HL-60/S4 treated with phorbol 12-myristate 13-acetate at 8.2 ng/mL for 4 days and 3 days (cell line): ENCODE measurements at regions not wholly inside any gene's neighbourhood (a gene's known extent, or its start where the extent isn't known, plus 50 kb on each side); places are given as distances from the start of the nearest gene placed in this dataset.
"Not testable (repeated sequence)": the region's sequence is repeated elsewhere in the genome, so short reads cannot be mapped to it uniquely, and the experiment has no call there.

Source experiments
- in situ Hi-C: fragments of 300-500 bp; cut with MboI; formaldehyde crosslinking; loops from 2 replicates; pipeline ENCODE4 v1.15.0; 2022; ENCODE audit warnings: low sequenced_read_pairs

- in situ Hi-C loops = no loop called here
These were observed 90.6 kb upstream of the STOX2 start for GRCh38 chr4:183814461-183814860.

- in situ Hi-C loops = no loop called here
These were observed 89.0 kb upstream of the STOX2 start for GRCh38 chr4:183816077-183816476.

DNA sequence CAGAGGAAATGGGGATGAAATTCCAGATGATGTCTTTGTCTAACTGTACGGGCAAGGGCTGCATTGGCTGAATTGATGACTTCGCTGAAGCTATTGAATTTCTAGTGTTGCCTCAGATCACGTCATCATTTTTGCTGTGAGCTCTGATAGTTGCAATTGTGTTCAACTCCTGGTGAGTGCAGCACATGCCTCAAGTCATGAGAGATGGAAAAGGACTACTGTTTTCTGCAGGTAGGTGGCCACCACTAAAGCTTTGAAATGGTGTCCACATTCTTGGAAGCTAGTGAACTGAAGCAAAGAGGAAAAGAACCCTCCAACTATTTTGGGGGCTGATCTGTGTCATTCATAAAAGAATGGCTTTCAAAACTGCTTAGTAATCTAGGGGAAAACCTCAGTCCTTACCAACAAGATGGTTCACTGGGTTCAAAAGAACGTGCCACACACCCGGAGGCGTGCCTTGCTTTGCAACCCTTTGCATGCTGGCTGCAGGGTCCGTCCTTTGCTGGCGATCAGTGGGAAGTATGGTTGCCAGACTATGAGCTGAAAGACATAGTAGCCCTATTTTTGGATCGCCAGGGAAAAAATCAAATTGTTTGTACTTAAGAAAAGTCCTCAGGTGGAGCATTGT is 88.1 kb upstream of the STOX2 start:
- in situ Hi-C loops = no loop called here

- in situ Hi-C loops = not testable (repeated sequence)
These were observed 86.5 kb upstream of the STOX2 start for GRCh38 chr4:183818591-183818990.

DNA sequence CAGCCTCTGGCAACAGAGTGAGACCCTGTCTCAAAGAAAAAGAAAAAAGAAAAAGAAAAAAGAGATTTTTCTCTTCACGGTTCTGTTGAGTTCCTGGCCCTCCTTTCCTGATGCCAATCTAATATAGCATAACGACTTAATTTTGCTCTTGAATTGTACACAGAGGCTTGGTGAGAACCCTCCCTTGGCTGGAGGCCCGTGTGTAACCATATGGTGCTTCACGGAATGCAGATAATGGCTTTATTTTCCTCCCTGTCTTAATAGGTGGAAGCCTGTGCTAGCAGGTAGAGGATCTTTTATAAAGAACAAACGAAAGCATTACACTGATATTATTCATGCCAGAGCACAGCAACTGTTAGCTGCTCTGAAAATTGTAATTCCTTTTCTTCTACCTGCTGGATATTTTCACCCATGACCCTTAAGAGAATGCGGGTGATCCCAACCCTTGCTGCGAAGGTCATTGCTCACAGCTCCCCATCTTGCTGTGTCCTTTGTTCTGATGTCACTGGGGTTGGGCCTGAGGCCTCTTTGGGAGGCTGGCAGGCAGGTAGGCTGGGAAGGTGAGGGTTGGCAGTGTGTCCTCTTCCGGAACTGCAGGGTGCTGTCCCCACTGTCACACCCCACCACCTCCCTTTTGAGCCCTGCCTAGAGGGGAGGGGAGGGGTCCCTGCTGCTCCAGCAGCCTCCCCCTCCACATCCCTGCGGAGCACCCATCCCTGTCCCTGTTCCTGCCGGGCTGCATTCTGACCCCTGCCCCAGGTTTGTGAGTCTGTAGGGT is 83.8 kb upstream of the STOX2 start:
- in situ Hi-C loops = no loop called here

DNA sequence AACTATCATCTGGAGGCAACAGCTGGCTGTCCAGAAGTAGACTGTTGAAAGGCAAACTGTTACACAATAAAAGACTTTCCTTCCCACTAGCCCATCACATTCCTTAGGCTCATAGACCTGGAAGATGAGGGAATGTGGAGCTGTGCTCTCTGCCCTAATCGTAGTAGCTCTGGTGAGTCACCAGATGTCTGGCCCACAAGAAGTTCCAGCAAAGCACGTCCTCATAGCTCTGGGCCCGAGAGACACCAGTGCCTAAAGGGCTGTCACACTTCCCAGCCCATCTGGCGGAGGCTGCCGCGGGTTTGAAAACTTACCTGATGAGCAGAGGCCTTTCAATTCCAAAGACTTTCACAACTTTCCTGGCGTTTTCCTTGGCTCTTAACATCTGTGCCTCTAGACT is 81.7 kb upstream of the STOX2 start:
- in situ Hi-C loops = no loop called here

- in situ Hi-C loops = loop anchor here (25.0 kb wide), 1 partner anchor 762 kb away; no protein-coding TSS in a partner anchor
These were observed 79.8 kb upstream of the STOX2 start for GRCh38 chr4:183825346-183825745.

GRCh38 chr4:183826461-183826860 is 78.6 kb upstream of the STOX2 start:
- in situ Hi-C loops = loop anchor here (25.0 kb wide), 1 partner anchor 761 kb away; no protein-coding TSS in a partner anchor

DNA sequence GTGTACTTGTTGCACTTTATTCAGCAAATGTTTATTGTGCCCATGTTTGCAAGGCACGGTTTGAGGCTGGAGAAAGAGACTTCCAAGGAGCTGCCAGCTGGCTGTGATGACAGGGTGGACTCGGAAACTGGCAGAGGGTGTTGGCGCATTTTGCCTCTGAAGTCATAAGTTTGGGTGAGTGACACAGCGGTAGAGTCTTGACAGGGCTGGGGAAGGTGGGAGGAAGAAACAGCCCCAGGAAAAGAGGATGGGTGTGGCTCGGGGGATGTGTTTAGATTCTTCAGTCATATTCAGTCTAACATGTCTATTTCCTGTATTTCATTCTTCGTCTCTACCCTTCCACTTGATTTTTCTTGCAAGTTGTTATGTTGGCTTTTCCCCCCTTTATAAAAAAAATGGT is 77.0 kb upstream of the STOX2 start:
- in situ Hi-C loops = loop anchor here (25.0 kb wide), 1 partner anchor 759 kb away; no protein-coding TSS in a partner anchor

DNA sequence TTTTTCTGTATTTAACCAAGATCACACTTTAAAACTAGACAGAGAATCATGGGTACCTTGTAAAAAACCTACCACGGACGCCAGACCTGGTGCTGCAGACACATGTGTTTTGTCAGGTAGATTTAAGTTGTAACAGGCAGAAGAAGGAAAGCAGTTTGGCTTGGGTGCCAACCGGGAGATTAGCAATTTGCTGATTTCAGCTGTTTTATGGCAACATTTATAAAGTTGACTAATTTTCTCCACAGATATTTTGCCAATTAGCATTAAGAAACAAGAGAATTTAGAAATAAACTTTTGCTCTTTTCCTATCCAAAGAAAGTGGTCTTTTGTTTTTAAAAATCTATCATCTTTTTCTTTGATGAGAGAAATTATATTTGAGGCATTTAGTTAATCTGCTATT is 76.3 kb upstream of the STOX2 start:
- in situ Hi-C loops = loop anchor here (25.0 kb wide), 1 partner anchor 758 kb away; no protein-coding TSS in a partner anchor

- in situ Hi-C loops = loop anchor here (10.0 to 25.0 kb wide), 2 partner anchors 334 to 757 kb away; no protein-coding TSS in a partner anchor
These were observed 74.6 kb upstream of the STOX2 start for GRCh38 chr4:183830438-183830985.

DNA sequence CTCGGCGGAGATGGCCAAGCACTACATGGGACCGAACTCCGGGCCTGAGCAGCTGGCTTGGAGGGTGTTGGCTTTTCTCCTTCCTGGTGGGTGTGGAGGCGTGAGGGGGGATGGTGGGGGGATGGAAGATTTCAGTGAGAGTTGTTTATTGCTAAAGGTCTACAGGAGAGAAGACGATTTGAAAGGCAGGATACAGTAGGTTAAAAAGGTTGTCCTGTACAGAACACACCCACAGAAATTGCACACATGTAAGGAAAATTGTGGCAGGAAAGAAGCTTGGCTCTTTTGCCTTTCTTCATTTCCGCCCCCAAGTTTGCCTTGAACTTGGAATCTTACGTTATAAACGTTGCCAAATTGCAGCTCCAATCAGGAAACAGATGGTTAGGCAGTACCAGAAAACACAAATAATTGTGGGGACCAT is 74.1 kb upstream of the STOX2 start:
- in situ Hi-C loops = loop anchor here (10.0 to 25.0 kb wide), 2 partner anchors 334 to 756 kb away; no protein-coding TSS in a partner anchor

DNA sequence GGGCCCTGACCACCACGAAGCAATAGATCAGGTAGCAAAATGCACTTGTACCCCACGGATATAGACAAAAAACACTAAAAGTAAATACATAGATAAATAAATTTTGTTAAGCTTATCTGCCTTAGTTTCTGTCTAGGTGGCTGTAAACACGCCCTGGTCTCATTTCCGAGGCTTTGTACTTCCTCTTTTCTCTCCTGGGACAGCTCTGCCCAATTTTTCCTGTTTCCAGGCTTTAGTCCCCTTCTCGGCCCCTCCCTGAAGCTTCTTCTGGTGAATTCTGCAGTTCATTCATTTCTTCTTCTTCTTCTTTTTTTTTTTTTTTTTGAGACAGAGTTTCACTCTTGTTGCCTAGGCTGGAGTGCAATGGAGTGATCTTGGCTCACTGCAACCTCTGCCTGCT is 73.4 kb upstream of the STOX2 start:
- in situ Hi-C loops = loop anchor here (10.0 to 25.0 kb wide), 2 partner anchors 333 to 756 kb away; no protein-coding TSS in a partner anchor

DNA sequence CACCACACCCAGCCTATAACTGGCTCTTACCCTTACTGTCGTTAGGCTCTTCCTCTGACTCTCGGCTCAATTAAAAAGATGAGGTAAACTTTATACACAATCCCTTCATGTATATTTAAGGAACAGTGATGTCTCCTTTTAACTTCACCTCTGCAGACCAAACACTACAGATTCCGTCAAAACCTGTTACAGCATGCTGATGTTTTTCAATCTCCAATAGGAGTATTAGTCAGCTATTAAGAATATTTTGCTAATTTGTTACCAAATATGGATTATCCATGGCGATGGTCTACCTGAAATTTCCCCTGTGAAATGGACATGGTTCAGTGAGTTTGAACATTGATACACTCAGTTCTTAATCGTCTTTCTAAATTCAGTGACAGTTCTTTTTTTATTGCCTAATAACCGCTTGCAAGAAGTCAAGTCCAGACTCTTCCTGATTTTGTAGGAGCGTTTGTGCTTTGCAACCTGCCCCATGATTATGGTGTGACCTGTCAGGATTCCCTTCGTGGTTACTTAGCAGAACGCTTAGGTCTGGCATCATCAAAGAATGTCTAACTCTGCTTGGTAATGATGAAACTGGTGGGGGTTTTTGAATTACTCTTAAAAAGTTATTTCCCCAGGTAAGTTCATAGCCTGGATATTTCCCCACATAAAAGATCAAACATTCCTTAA is 72.2 kb upstream of the STOX2 start:
- in situ Hi-C loops = loop anchor here (10.0 to 25.0 kb wide), 2 partner anchors 332 to 754 kb away; no protein-coding TSS in a partner anchor

DNA sequence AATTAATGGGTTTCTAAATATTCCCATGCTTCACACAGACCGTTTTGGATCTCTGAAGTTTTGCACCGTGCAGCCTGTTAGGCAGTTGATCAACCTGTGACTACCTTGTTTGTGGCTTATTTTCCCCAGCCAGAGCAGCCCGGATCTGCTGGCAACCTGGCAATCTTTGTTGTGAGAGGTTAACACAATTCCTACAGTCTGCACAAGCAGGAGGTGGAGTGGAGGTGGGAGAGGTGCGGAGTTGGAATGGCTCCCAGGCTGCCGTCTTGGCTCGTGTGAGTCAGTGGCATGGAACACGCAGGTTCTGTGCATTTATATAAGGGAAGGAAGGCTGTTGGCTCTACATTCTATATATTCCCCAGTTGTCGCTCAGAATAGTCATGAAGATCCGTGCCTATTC is 70.9 kb upstream of the STOX2 start:
- in situ Hi-C loops = loop anchor here (10.0 to 25.0 kb wide), 2 partner anchors 331 to 753 kb away; no protein-coding TSS in a partner anchor

DNA sequence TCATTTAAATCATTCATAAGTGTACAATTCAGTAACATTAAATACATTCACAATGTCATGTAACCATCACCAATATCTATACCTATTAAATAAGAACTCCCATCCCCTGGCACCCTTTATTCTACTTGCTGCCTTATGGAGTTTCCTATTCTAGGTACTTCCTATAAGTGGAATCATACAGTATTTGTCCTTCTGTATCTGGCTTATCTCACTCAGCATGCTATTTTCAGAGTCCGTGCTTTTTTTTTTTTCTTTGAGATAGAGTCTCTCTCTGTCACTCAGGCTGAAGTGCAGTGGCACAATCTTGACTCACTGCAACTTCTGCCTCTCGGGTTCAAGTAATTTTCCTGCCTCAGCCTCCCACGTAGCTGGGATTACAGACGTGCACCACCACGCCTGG is 67.9 kb upstream of the STOX2 start:
- in situ Hi-C loops = loop anchor here (10.0 to 25.0 kb wide), 2 partner anchors 328 to 750 kb away; no protein-coding TSS in a partner anchor

DNA sequence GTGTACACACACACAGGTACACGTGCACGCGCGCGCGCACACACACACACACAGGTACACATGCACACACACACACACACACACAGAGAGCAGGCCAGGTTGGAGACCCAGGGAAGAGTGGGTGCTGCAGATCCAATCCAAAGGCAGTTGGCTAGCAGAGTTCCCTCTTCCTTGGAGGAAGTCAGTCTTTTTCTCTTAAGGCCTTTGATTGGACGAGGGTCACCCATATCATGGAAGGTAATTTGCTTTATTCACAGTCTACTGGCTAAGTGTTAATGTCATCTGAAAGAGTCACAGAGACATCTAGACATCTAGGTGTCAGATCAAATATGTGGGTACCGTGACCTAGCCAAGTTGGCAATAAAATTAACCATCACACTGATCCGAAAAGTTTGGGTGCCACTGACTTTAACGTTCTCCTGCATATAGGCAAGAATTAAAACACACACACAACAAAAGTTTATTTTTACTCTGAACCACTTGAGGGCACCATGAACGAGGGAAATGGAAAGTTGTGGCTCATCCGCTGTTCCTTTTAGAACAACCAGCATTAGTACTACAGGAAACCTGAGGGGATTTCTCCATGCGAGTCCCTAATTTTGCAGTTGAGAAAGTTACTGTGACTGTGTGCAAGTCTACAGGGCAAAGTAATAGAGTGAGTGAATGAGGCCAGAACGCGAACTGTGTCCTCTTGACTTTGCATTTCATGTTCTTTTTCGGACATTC is 66.0 kb upstream of the STOX2 start:
- in situ Hi-C loops = loop anchor here (10.0 to 25.0 kb wide), 2 partner anchors 326 to 748 kb away; no protein-coding TSS in a partner anchor

DNA sequence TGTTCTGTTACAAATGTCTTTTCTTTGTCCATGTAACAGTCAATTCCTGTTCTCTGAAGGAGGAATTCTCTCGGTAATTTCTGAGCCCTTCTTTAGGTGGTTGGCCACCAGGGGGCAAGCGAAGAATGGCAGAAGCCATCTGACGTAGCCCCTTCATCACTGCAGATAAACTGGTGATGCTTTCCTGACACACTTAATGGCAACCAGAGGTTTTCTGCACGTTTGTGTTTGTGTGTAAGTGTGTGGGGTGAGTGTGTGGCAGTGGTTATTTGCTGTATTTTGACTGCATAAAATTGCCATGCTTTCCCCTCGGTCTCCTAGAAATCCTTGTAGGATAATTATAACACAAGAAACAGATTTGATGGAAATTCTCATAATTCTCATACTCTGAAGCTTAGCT is 64.8 kb upstream of the STOX2 start:
- in situ Hi-C loops = loop anchor here (25.0 kb wide), 1 partner anchor 747 kb away; no protein-coding TSS in a partner anchor

DNA sequence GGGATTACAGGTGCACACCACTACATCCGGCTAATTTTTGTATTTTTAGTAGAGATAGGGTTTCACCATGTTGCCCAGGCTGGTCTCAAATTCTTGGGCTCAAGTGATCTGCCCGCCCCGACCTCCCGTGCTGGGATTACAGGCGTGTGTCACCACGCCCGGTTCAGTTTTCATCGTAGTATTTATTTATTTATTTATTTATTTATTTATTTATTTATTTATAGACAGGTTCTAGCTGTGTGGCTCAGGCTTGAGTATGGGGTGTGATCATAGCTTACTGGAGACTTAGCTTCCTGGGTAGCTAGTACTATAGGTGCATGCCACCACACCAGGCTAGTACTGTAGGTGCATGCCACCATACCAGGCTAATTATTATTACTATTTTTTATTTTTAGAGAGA is 64.1 kb upstream of the STOX2 start:
- in situ Hi-C loops = loop anchor here (25.0 kb wide), 1 partner anchor 746 kb away; no protein-coding TSS in a partner anchor

DNA sequence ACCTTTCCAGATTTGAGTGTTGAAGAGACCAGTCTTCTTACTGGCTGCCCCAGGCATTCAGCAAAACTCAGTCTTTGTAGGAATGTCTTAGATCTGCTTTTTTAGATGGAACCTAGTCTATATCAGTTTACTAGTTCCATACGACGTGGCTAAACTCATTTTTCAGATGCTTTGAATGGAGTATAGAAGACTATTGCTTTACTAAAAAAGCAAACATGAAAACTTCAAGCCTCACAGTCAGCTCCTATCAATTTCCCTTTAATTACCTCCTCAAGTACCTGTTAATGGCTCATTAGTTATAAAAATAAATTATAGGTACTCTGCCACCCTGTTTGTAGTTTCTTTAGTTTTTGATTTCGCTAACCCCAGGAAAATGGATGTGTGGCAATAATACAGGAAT is 63.0 kb upstream of the STOX2 start:
- in situ Hi-C loops = loop anchor here (25.0 kb wide), 1 partner anchor 745 kb away; no protein-coding TSS in a partner anchor
